ENCODE measurements at regions not wholly inside any gene's neighbourhood (a gene's known extent, or its start where the extent isn't known, plus 50 kb on each side); places are given as distances from the start of the nearest gene placed in this dataset.
"Not testable (repeated sequence)": the region's sequence is repeated elsewhere in the genome, so short reads cannot be mapped to it uniquely, and the experiment has no call there.

DNA sequence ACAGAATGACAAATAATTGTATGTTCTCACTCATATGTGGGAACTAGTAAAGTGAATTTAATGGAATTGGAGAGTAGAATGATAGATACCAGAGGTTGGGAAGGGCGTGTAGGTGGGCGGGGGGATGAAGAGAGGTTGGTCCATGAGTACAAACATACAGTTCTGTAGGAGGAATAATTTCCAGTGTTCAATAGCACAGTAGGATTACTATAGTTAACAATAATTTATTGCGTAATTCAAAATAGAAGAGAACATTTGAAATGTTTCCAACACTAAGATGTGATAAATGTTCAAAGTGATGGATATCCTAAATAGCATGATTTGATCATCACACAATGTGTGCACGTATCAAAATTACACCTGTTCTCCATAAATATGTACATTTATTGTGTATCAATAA is 106.2 kb upstream of the IL1RAPL2 start (continued):
- no peak for TF ChIP-seq TEAD4 (IDR thresholded peaks at IDR 0.05; ENCODE audit: low read depth, low read length)
- TF ChIP-seq KDM1A (IDR thresholded peaks at IDR 0.05; ENCODE audit: borderline replicate concordance, low read length): no peak
- TF ChIP-seq RXRA (IDR thresholded peaks at IDR 0.05; ENCODE audit: insufficient read depth, low read depth, low read length): no peak
- no peak for TF ChIP-seq SRF (IDR thresholded peaks at IDR 0.05; ENCODE audit: low read depth, low read length)
- TF ChIP-seq, protein P1, sequence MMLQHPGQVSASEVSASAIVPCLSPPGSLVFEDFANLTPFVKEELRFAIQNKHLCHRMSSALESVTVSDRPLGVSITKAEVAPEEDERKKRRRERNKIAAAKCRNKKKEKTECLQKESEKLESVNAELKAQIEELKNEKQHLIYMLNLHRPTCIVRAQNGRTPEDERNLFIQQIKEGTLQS (IDR thresholded peaks at IDR 0.05; ENCODE audit: insufficient read depth, low read depth, low read length): no peak
- no peak for TF ChIP-seq HDAC2 (IDR thresholded peaks at IDR 0.05; ENCODE audit: borderline replicate concordance in 1 of 2, low read depth in 2 of 2, low read length in 2 of 2)

DNA sequence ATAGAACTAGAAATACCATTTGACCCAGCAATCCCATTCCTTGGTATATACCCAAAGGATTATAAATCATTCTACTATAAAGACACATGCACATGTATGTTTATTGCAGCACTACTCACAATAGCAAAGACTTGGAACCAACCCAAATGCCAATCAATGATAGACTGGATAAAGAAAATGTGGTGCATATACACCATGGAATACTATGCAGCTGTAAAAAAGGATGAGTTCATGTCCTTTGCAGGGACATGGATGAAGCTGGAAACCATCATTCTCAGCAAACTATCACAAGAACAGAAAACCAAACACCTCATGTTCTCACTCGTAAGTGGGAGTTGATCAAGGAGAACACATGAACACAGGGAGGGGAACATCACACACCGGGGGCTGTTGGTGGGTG is 108.9 kb upstream of the IL1RAPL2 start:
- H2BK20ac ChIP-seq (ENCODE audit: low read length); H3K4me2 ChIP-seq (ENCODE audit: insufficient read depth in 1 of 2, low read depth in 2 of 2, low read length in 2 of 2); H4K91ac ChIP-seq (replicated peaks; ENCODE audit: insufficient read length, low read length); H2BK5ac ChIP-seq (ENCODE audit: low read depth, low read length); H3K9me3 ChIP-seq (ENCODE audit: insufficient read depth in 2 of 2, low read depth in 1 of 2, low read length in 1 of 2); H3K14ac ChIP-seq (ENCODE audit: insufficient read length); DNase-seq (ENCODE audit: low read depth in 1 of 2, low spot score in 2 of 2); H3K56ac ChIP-seq (replicated peaks; ENCODE audit: insufficient read length, low read depth, low read length); H2AFZ ChIP-seq (ENCODE audit: low read length); H4K5ac ChIP-seq (ENCODE audit: insufficient read length, low read depth, low read length); H2BK120ac ChIP-seq (replicated peaks; ENCODE audit: low read depth, low read length); H3K27ac ChIP-seq (ENCODE audit: low read depth, low read length); H3K18ac ChIP-seq (ENCODE audit: extremely low read depth, low read length); H2BK15ac ChIP-seq (ENCODE audit: low read length); POLR2A ChIA-PET (ENCODE audit: partially characterized antibody); H3K79me1 ChIP-seq (ENCODE audit: low read depth, low read length); H3K4me3 ChIP-seq (ENCODE audit: extremely low read depth in 1 of 4, insufficient read depth in 2 of 4, low read depth in 3 of 4, low read length in 4 of 4); H4K20me1 ChIP-seq (replicated peaks in 1 of 2; ENCODE audit: control insufficient read depth in 1 of 2, insufficient read depth in 2 of 2, low read length in 2 of 2); H3K23ac ChIP-seq (ENCODE audit: insufficient read length); H3K4me1 ChIP-seq (replicated peaks in 1 of 4; ENCODE audit: control insufficient read depth in 3 of 4, insufficient read depth in 4 of 4, low read length in 3 of 4); H3K27me3 ChIP-seq (replicated peaks in 1 of 4; ENCODE audit: control insufficient read depth in 3 of 4, extremely low read depth in 1 of 4, insufficient read depth in 3 of 4, low read length in 3 of 4); H3K79me2 ChIP-seq (ENCODE audit: control insufficient read depth in 1 of 2, insufficient read depth in 2 of 2, low read length in 2 of 2); H3K4ac ChIP-seq (replicated peaks; ENCODE audit: insufficient read length, low read depth, low read length); H4K8ac ChIP-seq (ENCODE audit: extremely low read depth, insufficient read depth, low read length); H3K23me2 ChIP-seq (ENCODE audit: low read depth, low read length); CTCF ChIA-PET (ENCODE audit: partially characterized antibody); H3K36me3 ChIP-seq (ENCODE audit: control insufficient read depth in 2 of 4, insufficient read depth in 4 of 4, low read length in 3 of 4); H2BK12ac ChIP-seq (ENCODE audit: low read depth, low read length); H3K9ac ChIP-seq (replicated peaks in 1 of 4; ENCODE audit: extremely low read depth in 1 of 4, low read depth in 3 of 4, low read length in 3 of 4); FAIRE-seq; H2AK5ac ChIP-seq (ENCODE audit: low read depth, low read length): not testable (repeated sequence)
- WGBS, 2 experiments (ENCODE audit: extremely low coverage in 1 of 2, insufficient coverage in 1 of 2, insufficient read length in 1 of 2, insufficient replicate concordance in 2 of 2, low coverage in 1 of 2, low lambda C conversion rate in 2 of 2, missing lambda C conversion rate in 1 of 2): 95% methylated on average over 2 of the region's 2 CpGs; no CpG with 5 or more reads in 1 of the 2 experiments

Data from H1 (cell line).